ENCODE measurements at regions not wholly inside any gene's neighbourhood (a gene's known extent, or its start where the extent isn't known, plus 50 kb on each side); places are given as distances from the start of the nearest gene placed in this dataset.
"Not testable (repeated sequence)": the region's sequence is repeated elsewhere in the genome, so short reads cannot be mapped to it uniquely, and the experiment has no call there.

- H3K36me3 Mint-ChIP-seq (ENCODE audit: low read depth) = no peaks in the 10 kb centered on the region
- peaks cover 54% of the 10 kb centered on the region for H3K27me3 Mint-ChIP-seq (ENCODE audit: low read depth)
- no peaks in the 10 kb centered on the region for H3K9me3 Mint-ChIP-seq
- no peak overlapping the region for H3K27ac Mint-ChIP-seq
- no peak overlapping the region for H3K4me3 Mint-ChIP-seq
- H3K4me1 Mint-ChIP-seq (ENCODE audit: low read depth) = no peaks in the 10 kb centered on the region
Measured at GRCh38 chr7:149689291-149689721, 84.1 kb downstream of the ZNF467 start.

- Mint-ChIP-seq H3K4me3 (no peak overlapping the region), H3K36me3 (ENCODE audit: low read depth) (no peaks in the 10 kb centered on the region), H3K9me3 (no peaks in the 10 kb centered on the region), H3K27me3 (ENCODE audit: low read depth) (peaks cover 55% of the 10 kb centered on the region), H3K27ac (no peak overlapping the region), H3K4me1 (ENCODE audit: low read depth) (no peaks in the 10 kb centered on the region)
Measured at GRCh38 chr7:149688836-149689235, 84.6 kb downstream of the ZNF467 start.

- not testable (repeated sequence) for H3K36me3 Mint-ChIP-seq (ENCODE audit: low read depth); H3K4me1 Mint-ChIP-seq (ENCODE audit: low read depth); H3K27ac Mint-ChIP-seq; H3K4me3 Mint-ChIP-seq; H3K9me3 Mint-ChIP-seq
- peaks cover 45% of the 10 kb centered on the region for H3K27me3 Mint-ChIP-seq (ENCODE audit: low read depth)
Measured at GRCh38 chr7:149687820-149688219, 85.6 kb downstream of the ZNF467 start.

- H3K4me1 Mint-ChIP-seq (ENCODE audit: low read depth) = no peaks in the 10 kb centered on the region
- H3K36me3 Mint-ChIP-seq (ENCODE audit: low read depth) = no peaks in the 10 kb centered on the region
- H3K27me3 Mint-ChIP-seq (ENCODE audit: low read depth) = peaks cover 45% of the 10 kb centered on the region
- H3K27ac Mint-ChIP-seq = no peak overlapping the region
- H3K4me3 Mint-ChIP-seq = no peak overlapping the region
- no peaks in the 10 kb centered on the region for H3K9me3 Mint-ChIP-seq
Measured at GRCh38 chr7:149686449-149686848, 86.9 kb downstream of the ZNF467 start.

- Mint-ChIP-seq H3K36me3 (ENCODE audit: low read depth) (no peaks in the 10 kb centered on the region), H3K4me3 (no peak overlapping the region), H3K27me3 (ENCODE audit: low read depth) (peaks cover 43% of the 10 kb centered on the region), H3K9me3 (no peaks in the 10 kb centered on the region), H3K4me1 (ENCODE audit: low read depth) (no peaks in the 10 kb centered on the region), H3K27ac (no peak overlapping the region)
Measured at GRCh38 chr7:149686011-149686410, 87.4 kb downstream of the ZNF467 start.

GRCh38 chr7:149685455-149685854 lies 87.9 kb downstream of the ZNF467 start:
- Mint-ChIP-seq H3K27ac (no peak overlapping the region), H3K4me1 (ENCODE audit: low read depth) (no peaks in the 10 kb centered on the region), H3K9me3 (no peaks in the 10 kb centered on the region), H3K27me3 (ENCODE audit: low read depth) (peaks cover 43% of the 10 kb centered on the region), H3K36me3 (ENCODE audit: low read depth) (no peaks in the 10 kb centered on the region), H3K4me3 (no peak overlapping the region)

GRCh38 chr7:149683898-149684297 lies 89.5 kb downstream of the ZNF467 start:
- Mint-ChIP-seq H3K4me1 (ENCODE audit: low read depth) (no peaks in the 10 kb centered on the region), H3K27me3 (ENCODE audit: low read depth) (peaks cover 45% of the 10 kb centered on the region), H3K9me3 (no peaks in the 10 kb centered on the region), H3K27ac (no peak overlapping the region), H3K4me3 (no peak overlapping the region), H3K36me3 (ENCODE audit: low read depth) (no peaks in the 10 kb centered on the region)

- Mint-ChIP-seq H3K27ac (no peak overlapping the region), H3K4me1 (ENCODE audit: low read depth) (no peaks in the 10 kb centered on the region), H3K27me3 (ENCODE audit: low read depth) (peaks cover 49% of the 10 kb centered on the region), H3K9me3 (no peaks in the 10 kb centered on the region), H3K36me3 (ENCODE audit: low read depth) (no peaks in the 10 kb centered on the region), H3K4me3 (no peak overlapping the region)
Measured at GRCh38 chr7:149683181-149683580, 90.2 kb downstream of the ZNF467 start.

- Mint-ChIP-seq H3K27me3 (ENCODE audit: low read depth) (peaks cover 49% of the 10 kb centered on the region), H3K4me3 (no peak overlapping the region), H3K4me1 (ENCODE audit: low read depth) (no peaks in the 10 kb centered on the region), H3K36me3 (ENCODE audit: low read depth) (no peaks in the 10 kb centered on the region), H3K9me3 (no peaks in the 10 kb centered on the region), H3K27ac (no peak overlapping the region)
Measured at GRCh38 chr7:149682038-149682437, 91.3 kb downstream of the ZNF467 start.

- Mint-ChIP-seq H3K4me3 (no peak overlapping the region), H3K27ac (no peak overlapping the region), H3K9me3 (no peaks in the 10 kb centered on the region), H3K27me3 (ENCODE audit: low read depth) (peaks cover 47% of the 10 kb centered on the region), H3K4me1 (ENCODE audit: low read depth) (no peaks in the 10 kb centered on the region), H3K36me3 (ENCODE audit: low read depth) (no peaks in the 10 kb centered on the region)
Measured at GRCh38 chr7:149681274-149681673, 92.1 kb downstream of the ZNF467 start.

- Mint-ChIP-seq H3K4me1 (ENCODE audit: low read depth) (no peaks in the 10 kb centered on the region), H3K36me3 (ENCODE audit: low read depth) (no peaks in the 10 kb centered on the region), H3K9me3 (no peaks in the 10 kb centered on the region), H3K4me3 (no peak overlapping the region), H3K27ac (no peak overlapping the region), H3K27me3 (ENCODE audit: low read depth) (peaks cover 45% of the 10 kb centered on the region)
Measured at GRCh38 chr7:149680331-149681025, 92.9 kb downstream of the ZNF467 start.

- H3K4me1 Mint-ChIP-seq (ENCODE audit: low read depth); H3K9me3 Mint-ChIP-seq; H3K4me3 Mint-ChIP-seq; H3K36me3 Mint-ChIP-seq (ENCODE audit: low read depth); H3K27ac Mint-ChIP-seq: not testable (repeated sequence)
- peaks cover 39% of the 10 kb centered on the region for H3K27me3 Mint-ChIP-seq (ENCODE audit: low read depth)
Measured at GRCh38 chr7:149674728-149675385, 98.5 kb downstream of the ZNF467 start.

GRCh38 chr7:149673006-149673405 lies 100.4 kb downstream of the ZNF467 start:
- Mint-ChIP-seq H3K4me3 (no peak overlapping the region), H3K9me3 (no peaks in the 10 kb centered on the region), H3K36me3 (ENCODE audit: low read depth) (no peaks in the 10 kb centered on the region), H3K27me3 (ENCODE audit: low read depth) (peaks cover 31% of the 10 kb centered on the region), H3K4me1 (ENCODE audit: low read depth) (no peaks in the 10 kb centered on the region), H3K27ac (no peak overlapping the region)

GRCh38 chr7:149670288-149670687 lies 103.1 kb downstream of the ZNF467 start:
- Mint-ChIP-seq H3K9me3 (no peaks in the 10 kb centered on the region), H3K4me3 (no peak overlapping the region), H3K27me3 (ENCODE audit: low read depth) (peaks cover 39% of the 10 kb centered on the region), H3K36me3 (ENCODE audit: low read depth) (no peaks in the 10 kb centered on the region), H3K27ac (no peak overlapping the region), H3K4me1 (ENCODE audit: low read depth) (no peaks in the 10 kb centered on the region)

- Mint-ChIP-seq H3K4me3 (no peak overlapping the region), H3K27me3 (ENCODE audit: low read depth) (peaks cover 43% of the 10 kb centered on the region), H3K9me3 (no peaks in the 10 kb centered on the region), H3K4me1 (ENCODE audit: low read depth) (no peaks in the 10 kb centered on the region), H3K27ac (no peak overlapping the region), H3K36me3 (ENCODE audit: low read depth) (no peaks in the 10 kb centered on the region)
Measured at GRCh38 chr7:149669121-149669818, 104.1 kb downstream of the ZNF467 start.
